ENCODE measurements at regions not wholly inside any gene's neighbourhood (a gene's known extent, or its start where the extent isn't known, plus 50 kb on each side); places are given as distances from the start of the nearest gene placed in this dataset.

DNA sequence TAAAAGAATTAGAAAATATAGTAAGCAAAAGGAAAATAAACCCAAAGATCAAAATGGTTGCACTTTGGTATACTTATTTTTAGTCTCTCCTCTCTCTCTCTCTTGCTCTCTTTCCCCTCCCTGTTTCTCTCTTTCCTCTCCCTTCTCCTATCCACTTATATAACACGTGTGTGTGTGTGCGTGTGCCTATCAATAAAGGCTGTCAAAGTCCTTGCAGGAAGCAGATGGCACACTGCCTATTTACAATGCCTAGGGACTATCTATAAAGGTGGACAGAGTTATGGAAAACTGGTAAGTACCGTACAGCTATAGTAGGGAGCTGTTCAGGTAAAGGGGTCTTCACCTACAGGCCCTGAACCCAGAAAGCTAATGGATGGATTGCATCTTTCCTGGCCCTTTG is 161.6 kb downstream of the SQOR start:
- TF ChIP-seq POLR2A (IDR thresholded peaks at IDR 0.05), result no peak
- TF ChIP-seq, protein P1, sequence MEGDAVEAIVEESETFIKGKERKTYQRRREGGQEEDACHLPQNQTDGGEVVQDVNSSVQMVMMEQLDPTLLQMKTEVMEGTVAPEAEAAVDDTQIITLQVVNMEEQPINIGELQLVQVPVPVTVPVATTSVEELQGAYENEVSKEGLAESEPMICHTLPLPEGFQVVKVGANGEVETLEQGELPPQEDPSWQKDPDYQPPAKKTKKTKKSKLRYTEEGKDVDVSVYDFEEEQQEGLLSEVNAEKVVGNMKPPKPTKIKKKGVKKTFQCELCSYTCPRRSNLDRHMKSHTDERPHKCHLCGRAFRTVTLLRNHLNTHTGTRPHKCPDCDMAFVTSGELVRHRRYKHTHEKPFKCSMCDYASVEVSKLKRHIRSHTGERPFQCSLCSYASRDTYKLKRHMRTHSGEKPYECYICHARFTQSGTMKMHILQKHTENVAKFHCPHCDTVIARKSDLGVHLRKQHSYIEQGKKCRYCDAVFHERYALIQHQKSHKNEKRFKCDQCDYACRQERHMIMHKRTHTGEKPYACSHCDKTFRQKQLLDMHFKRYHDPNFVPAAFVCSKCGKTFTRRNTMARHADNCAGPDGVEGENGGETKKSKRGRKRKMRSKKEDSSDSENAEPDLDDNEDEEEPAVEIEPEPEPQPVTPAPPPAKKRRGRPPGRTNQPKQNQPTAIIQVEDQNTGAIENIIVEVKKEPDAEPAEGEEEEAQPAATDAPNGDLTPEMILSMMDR (IDR thresholded peaks at IDR 0.05), result no peak
- WGBS, 2 donors, result 66 to 69% methylated on average over 3 of the region's 3 CpGs
- DNase-seq (ENCODE audit: low spot score in 2 of 2), result no peak
- intact Hi-C loops (cut with DNase I; ENCODE audit: low total_unique reads), result no loop called here
- H3K4me3 ChIP-seq (ENCODE audit: low read depth, poor library complexity, severe bottlenecking), result no peak overlapping the region

DNA sequence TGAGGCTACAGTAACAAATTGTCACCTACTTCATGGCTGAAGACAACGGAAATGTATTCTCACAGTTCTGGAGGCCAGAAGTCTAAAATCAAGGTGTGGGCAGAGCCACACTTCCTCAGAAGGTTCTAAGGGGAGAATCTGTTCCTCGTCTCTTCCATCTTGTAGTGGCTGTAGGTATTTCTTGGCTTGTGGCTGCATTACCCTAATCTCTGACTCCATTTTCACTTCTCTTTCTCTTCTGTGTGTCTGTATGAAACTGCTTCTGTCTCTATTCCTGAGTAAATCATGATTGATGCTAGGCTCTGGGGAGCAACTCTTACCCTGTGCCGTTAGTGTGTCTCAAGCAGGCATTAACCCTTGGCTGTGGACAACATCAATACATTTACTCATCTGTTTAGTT is 164.7 kb downstream of the SQOR start:
- TF ChIP-seq, protein P1 (IDR thresholded peaks at IDR 0.05), result no peak
- TF ChIP-seq POLR2A (IDR thresholded peaks at IDR 0.05), result no peak
- no peak for DNase-seq (ENCODE audit: low spot score in 2 of 2)
- no peak overlapping the region for H3K4me3 ChIP-seq (ENCODE audit: low read depth, poor library complexity, severe bottlenecking)
- intact Hi-C loops (cut with DNase I; ENCODE audit: low total_unique reads), result no loop called here
- 82 to 87% methylated on average over 3 of the region's 3 CpGs for WGBS, 2 donors

DNA sequence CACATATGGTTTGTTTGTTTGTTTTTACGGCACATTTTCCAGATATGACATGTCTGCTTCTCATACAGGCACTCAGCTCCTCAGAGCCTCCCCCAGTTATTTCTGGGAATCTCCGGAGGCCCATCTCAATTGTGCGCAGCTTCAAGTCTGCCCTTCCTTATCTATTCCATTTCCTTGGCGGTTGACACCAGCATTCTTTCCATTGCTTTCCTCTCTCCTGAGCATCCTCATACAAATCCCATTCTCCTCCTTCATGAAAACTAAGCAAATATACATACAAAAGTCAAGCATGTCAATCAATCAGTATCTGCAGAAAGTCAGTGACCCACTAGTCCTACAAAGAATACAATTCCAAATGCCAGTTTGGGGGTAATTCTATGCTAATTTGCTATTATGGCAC is 166.7 kb downstream of the SQOR start:
- intact Hi-C loops (cut with DNase I; ENCODE audit: low total_unique reads), result no loop called here
- DNase-seq (ENCODE audit: low spot score in 2 of 2), result no peak
- 88 to 97% methylated on average over 4 of the region's 4 CpGs for WGBS, 2 donors
- H3K4me3 ChIP-seq (ENCODE audit: low read depth, poor library complexity, severe bottlenecking), result no peak overlapping the region
- TF ChIP-seq POLR2A (IDR thresholded peaks at IDR 0.05), result no peak
- TF ChIP-seq, protein P1 (IDR thresholded peaks at IDR 0.05), result no peak

DNA sequence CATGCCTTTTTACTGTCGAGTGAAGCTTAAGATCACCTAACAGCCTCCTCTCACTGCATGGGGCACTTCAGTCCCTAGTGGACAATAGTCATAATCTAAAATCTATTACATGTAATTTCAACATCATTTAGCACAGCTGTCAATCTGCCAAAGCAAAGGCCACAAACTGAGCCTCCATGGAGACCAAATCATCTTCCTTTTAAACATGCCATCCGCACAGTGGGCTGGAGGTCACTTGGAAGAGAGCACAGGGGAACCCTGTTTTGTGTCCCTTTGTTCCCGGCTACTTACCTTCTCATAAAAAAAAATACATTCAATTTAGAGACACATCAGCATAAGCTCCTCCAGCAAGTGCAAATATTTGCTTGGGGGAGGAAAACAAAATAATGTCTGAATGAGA is 167.3 kb downstream of the SQOR start:
- H3K4me3 ChIP-seq (ENCODE audit: low read depth, poor library complexity, severe bottlenecking), result no peak overlapping the region
- intact Hi-C loops (cut with DNase I; ENCODE audit: low total_unique reads), result no loop called here
- no peak for DNase-seq (ENCODE audit: low spot score in 2 of 2)
- TF ChIP-seq, protein P1 (IDR thresholded peaks at IDR 0.05), result no peak
- TF ChIP-seq POLR2A (IDR thresholded peaks at IDR 0.05), result no peak
- 71 to 85% methylated on average over 3 of the region's 3 CpGs for WGBS, 2 donors

DNA sequence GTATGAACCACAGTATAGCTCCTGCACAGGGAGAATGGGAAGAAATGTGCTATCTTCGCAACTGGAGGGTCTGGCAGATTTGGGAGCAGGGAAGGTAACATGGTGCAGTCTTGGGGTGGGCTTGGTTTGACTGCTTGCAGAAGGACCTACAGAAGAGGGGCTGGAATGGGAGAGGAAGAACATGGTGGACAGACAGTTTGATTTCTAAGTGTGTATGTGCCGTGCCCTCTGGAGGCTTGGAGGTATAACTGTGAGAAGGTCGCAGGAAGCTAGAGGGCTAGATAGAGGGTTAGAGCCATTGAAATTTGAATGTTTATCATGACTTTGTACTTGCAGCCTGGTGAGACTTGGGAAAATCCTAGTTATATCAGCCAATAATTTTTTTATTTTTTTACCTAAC is 169.2 kb downstream of the SQOR start:
- WGBS, 2 donors, result 96% methylated on average over 3 of the region's 3 CpGs
- H3K4me3 ChIP-seq (ENCODE audit: low read depth, poor library complexity, severe bottlenecking), result no peak overlapping the region
- no peak for DNase-seq (ENCODE audit: low spot score in 2 of 2)
- TF ChIP-seq, protein P1 (IDR thresholded peaks at IDR 0.05), result no peak
- TF ChIP-seq POLR2A (IDR thresholded peaks at IDR 0.05), result no peak
- intact Hi-C loops (cut with DNase I; ENCODE audit: low total_unique reads), result no loop called here

DNA sequence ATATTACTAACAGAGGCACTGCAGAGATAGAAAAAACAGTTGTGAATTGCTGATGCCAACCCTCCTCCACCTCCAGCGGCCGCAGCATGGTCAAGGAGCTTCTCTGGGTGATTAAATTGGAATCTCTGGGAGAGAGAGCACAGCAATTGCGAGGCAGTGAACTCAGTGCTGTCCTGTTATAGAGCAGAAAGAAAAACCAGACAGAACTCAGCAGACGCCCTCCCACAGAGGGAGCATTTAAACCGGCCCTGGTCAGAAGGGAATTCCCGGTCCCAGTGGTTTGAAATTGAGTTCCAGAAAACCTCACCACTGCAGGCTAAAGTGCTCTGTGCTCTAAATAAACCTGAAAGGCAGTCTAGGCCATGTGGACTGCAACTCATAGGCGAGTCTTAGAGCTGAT is 175.4 kb downstream of the SQOR start:
- TF ChIP-seq, protein P1 (IDR thresholded peaks at IDR 0.05), result no peak
- TF ChIP-seq POLR2A (IDR thresholded peaks at IDR 0.05), result no peak
- DNase-seq (ENCODE audit: low spot score in 2 of 2), result no peak
- no peak overlapping the region for H3K4me3 ChIP-seq (ENCODE audit: low read depth, poor library complexity, severe bottlenecking)
- WGBS, 2 donors, result 82 to 87% methylated on average over 7 of the region's 7 CpGs
- intact Hi-C loops (cut with DNase I; ENCODE audit: low total_unique reads), result no loop called here

All from lower leg skin (tissue), 4 donors.